ENCODE measurements at regions not wholly inside any gene's neighbourhood (a gene's known extent, or its start where the extent isn't known, plus 50 kb on each side); places are given as distances from the start of the nearest gene placed in this dataset.

DNA sequence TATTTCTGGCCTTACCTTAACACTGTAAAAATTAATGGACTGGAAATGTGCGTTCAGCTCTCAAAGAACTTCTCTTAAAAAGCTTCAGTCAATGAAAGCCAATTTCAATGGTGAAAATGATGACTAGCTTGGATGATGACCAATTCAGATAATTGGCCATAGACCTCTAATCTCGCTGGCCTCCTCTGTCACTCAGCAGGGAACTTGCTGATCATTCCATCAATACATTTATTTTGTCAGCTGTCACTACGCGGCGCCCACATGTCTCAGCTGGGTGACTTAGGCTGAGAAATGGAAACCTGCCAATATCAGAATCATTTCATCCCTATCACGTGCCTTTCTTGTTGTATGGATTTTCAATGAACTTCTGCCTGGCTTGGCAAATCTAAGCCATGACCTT lies 673.0 kb upstream of the AUTS2 start:
- H3K4me1 ChIP-seq: no peaks in the 10 kb centered on the region
- H3K4me3 ChIP-seq: no peak overlapping the region
- H3K9me3 ChIP-seq (replicated peaks): peaks cover 27% of the 10 kb centered on the region
- no peak for DNase-seq
- H3K27ac ChIP-seq (replicated peaks): no peak overlapping the region
- no peaks in the 10 kb centered on the region for H3K36me3 ChIP-seq
- peaks cover 36% of the 10 kb centered on the region for H3K27me3 ChIP-seq (ENCODE audit: low read depth)
- intact Hi-C loops (cut with micrococcal nuclease): no loop called here
- TF ChIP-seq, protein P1, sequence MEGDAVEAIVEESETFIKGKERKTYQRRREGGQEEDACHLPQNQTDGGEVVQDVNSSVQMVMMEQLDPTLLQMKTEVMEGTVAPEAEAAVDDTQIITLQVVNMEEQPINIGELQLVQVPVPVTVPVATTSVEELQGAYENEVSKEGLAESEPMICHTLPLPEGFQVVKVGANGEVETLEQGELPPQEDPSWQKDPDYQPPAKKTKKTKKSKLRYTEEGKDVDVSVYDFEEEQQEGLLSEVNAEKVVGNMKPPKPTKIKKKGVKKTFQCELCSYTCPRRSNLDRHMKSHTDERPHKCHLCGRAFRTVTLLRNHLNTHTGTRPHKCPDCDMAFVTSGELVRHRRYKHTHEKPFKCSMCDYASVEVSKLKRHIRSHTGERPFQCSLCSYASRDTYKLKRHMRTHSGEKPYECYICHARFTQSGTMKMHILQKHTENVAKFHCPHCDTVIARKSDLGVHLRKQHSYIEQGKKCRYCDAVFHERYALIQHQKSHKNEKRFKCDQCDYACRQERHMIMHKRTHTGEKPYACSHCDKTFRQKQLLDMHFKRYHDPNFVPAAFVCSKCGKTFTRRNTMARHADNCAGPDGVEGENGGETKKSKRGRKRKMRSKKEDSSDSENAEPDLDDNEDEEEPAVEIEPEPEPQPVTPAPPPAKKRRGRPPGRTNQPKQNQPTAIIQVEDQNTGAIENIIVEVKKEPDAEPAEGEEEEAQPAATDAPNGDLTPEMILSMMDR (IDR thresholded peaks at IDR 0.05; ENCODE audit: borderline replicate concordance): no peak

DNA sequence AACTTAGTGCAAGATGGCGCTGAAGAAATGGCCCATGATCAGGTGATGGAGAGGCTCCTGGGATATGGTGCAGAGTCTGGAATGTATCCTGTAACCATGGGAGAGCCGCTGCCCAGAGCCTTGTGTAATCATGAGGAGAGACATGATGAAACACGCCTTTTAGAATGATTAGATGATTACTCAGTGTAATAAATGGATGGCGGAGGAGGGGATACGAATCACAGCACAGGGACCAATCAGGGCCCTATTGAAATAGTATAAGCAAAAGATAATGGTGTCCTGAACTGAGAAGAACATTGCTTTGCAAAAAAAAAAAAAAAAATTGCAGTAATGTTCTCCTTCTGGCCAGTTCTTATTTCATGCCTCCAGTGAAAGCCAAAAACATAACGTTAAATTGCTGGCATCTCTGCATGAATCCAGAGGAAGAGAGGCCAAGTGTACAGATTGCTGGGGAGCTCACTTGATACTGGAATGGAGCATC lies 668.5 kb upstream of the AUTS2 start:
- Histone ChIP-seq H3K27ac (replicated peaks) (no peak overlapping the region), H3K27me3 (ENCODE audit: low read depth) (peaks cover 18% of the 10 kb centered on the region), H3K4me3 (no peak overlapping the region), H3K4me1 (no peaks in the 10 kb centered on the region), H3K9me3 (replicated peaks) (peaks cover 13% of the 10 kb centered on the region), H3K36me3 (no peaks in the 10 kb centered on the region)
- DNase-seq: no peak
- intact Hi-C loops (cut with micrococcal nuclease): no loop called here
- TF ChIP-seq, protein P1 (IDR thresholded peaks at IDR 0.05; ENCODE audit: borderline replicate concordance): no peak

DNA sequence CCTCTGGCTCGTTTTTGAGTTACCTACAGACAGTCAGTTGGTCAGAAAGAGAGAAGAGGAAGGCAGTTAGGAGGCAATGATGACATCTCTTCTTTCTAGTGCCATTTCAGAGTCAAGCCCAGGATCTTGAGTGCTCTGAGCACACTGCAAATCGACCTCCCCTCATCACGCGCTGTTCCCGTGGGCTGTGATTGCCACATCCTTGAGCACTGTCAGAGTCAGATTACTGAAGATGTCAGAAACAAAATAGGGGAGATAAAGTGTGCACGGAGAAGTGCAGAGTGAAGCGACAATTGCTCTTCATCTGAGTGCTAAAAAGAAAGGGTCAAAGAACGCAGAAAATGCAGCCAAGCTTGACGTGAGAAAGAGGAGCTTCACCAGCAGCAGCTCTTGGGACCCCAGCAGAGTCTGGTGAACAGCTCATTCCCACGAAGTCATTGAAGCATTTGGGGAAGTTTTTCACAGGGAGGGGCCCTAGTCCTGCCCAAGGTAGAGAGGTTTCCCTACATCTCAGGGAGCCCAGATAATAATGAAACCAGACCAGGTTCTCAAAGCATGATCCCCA lies 661.7 kb upstream of the AUTS2 start:
- TF ChIP-seq, protein P1 (IDR thresholded peaks at IDR 0.05; ENCODE audit: borderline replicate concordance): no peak
- intact Hi-C loops (cut with micrococcal nuclease): no loop called here
- peaks cover 19% of the 10 kb centered on the region for H3K27me3 ChIP-seq (ENCODE audit: low read depth)
- H3K4me1 ChIP-seq: no peaks in the 10 kb centered on the region
- no peak for DNase-seq
- H3K27ac ChIP-seq (replicated peaks): no peak overlapping the region
- H3K4me3 ChIP-seq: no peak overlapping the region
- H3K36me3 ChIP-seq: no peaks in the 10 kb centered on the region
- H3K9me3 ChIP-seq (replicated peaks): peaks cover 19% of the 10 kb centered on the region

DNA sequence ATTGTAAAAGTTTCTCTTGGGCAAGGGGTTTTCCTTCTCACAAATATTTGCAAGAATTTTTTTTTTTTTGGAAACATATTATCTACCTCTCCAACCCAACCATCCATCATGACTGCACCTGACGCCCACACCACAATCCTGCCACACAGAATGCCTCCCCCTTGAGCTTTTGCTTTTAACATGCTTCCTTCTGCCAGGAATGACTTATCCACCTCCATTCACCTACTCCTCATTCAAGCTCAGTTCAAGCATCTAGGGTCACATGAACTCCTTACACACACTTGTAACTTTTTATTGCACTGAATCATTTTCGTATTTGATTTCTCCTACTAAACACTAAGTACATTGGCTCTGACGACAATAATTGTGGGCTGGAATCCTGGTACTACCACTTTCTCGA lies 660.1 kb upstream of the AUTS2 start:
- no peak for DNase-seq
- intact Hi-C loops (cut with micrococcal nuclease): no loop called here
- H3K36me3 ChIP-seq: no peaks in the 10 kb centered on the region
- H3K27ac ChIP-seq (replicated peaks): no peak overlapping the region
- TF ChIP-seq, protein P1 (IDR thresholded peaks at IDR 0.05; ENCODE audit: borderline replicate concordance): no peak
- no peak overlapping the region for H3K4me3 ChIP-seq
- H3K9me3 ChIP-seq (replicated peaks): peaks cover 19% of the 10 kb centered on the region
- peaks cover 26% of the 10 kb centered on the region for H3K27me3 ChIP-seq (ENCODE audit: low read depth)
- no peaks in the 10 kb centered on the region for H3K4me1 ChIP-seq

DNA sequence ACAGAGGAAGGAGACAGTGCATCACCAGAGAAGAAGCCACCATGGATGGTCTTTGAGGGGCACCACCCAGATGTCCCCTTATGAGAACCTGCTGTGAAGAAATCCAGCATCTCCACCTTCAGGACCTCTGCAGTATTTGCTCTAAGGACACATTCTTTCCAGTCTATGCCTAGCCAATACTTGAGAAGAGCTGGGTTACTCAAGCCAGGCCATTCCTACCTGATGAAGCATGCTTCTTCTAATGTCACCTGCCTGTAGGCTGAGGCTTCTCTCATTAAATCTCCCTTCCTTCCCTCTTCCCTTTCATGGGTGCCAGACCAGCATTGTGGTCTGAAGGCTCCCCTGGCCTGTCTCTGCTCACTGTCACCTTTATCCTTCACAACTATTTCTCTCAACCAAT lies 654.5 kb upstream of the AUTS2 start:
- Histone ChIP-seq H3K4me3 (no peak overlapping the region), H3K36me3 (no peaks in the 10 kb centered on the region), H3K27me3 (ENCODE audit: low read depth) (peaks cover 18% of the 10 kb centered on the region), H3K27ac (replicated peaks) (no peak overlapping the region), H3K4me1 (no peaks in the 10 kb centered on the region), H3K9me3 (replicated peaks) (peaks cover 9% of the 10 kb centered on the region)
- no peak for DNase-seq
- intact Hi-C loops (cut with micrococcal nuclease): no loop called here
- TF ChIP-seq, protein P1 (IDR thresholded peaks at IDR 0.05; ENCODE audit: borderline replicate concordance): no peak
